Colonic mucosa (tissue), 4 donors: ENCODE measurements at regions not wholly inside any gene's neighbourhood (a gene's known extent, or its start where the extent isn't known, plus 50 kb on each side); places are given as distances from the start of the nearest gene placed in this dataset.

Experiments used
- DNase-seq: peaks from one replicate; pipeline ENCODE4 v3.0.0-alpha.2; 2020
- H3K27ac ChIP-seq: fragments of 200-600 bp; one replicate; pipeline ENCODE4 v1.8.0; 2021
- H3K27me3 ChIP-seq: fragments of 200-600 bp; one replicate; pipeline ENCODE4 v1.8.0; 2021
- H3K36me3 ChIP-seq: fragments of 200-600 bp; one replicate; pipeline ENCODE4 v1.8.0; 2021
- H3K4me1 ChIP-seq: fragments of 200-600 bp; one replicate; pipeline ENCODE4 v1.8.0; 2021; ENCODE audit warnings: mild to moderate bottlenecking
- H3K4me3 ChIP-seq: fragments of 200-600 bp; one replicate; pipeline ENCODE4 v1.8.0; 2021
- H3K9ac ChIP-seq, 2 donors: one replicate each; pipeline ENCODE4 v1.7.0; 2013; ENCODE audit warnings: control low read depth in 2 of 2, low read depth in 2 of 2, low read length in 2 of 2
- H3K9me3 ChIP-seq: fragments of 200-600 bp; one replicate; pipeline ENCODE4 v1.8.0; 2021
- CTCF ChIP-seq: fragments of 200-600 bp; IDR thresholded peaks from one replicate; pipeline ENCODE4 v1.8.0; 2022; ENCODE audit warnings: antibody characterized with exemption, mild to moderate bottlenecking
- intact Hi-C: fragments of 100-400 bp; cut with DNase I; formaldehyde crosslinking; loops from one replicate; pipeline ENCODE4 v1.14.1; 2022
- donor health status: healthy.
- donor health status: DM: no; HTN: no; CAD: no.
- donor health status: DM: no; HTN: no; CAD: no.

DNA sequence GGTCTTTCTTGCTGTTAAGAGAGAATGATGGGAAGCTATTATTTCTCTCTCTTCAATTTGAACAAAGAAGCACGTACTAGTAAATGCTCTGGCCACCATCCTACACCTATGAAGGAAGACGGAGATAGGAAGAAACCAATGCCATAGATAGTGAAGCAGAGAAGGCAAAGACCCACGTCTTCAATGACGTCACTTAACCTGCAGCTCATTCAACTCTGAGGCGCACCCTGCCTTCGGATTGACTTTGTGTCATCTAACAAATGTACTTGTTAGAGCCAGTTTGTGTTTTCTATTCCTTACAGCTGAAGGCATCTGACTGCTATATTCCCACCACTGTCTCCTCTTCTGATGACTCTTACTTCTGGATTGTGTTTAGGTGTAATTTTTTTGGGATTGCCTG lies 332.5 kb upstream of the DDI1 start:
- intact Hi-C loops: no loop called here
- Histone ChIP-seq H3K9ac (no peak overlapping the region), H3K27ac (no peak overlapping the region)

GRCh38 chr11:103705642-103706041 lies 330.8 kb upstream of the DDI1 start:
- no peak for DNase-seq

More for the DNA sequence above, 332.5 kb upstream of the DDI1 start:
- Histone ChIP-seq H3K9me3 (no peaks in the 10 kb centered on the region), H3K4me3 (no peak overlapping the region), H3K27me3 (no peaks in the 10 kb centered on the region), H3K4me1 (no peaks in the 10 kb centered on the region), H3K36me3 (no peaks in the 10 kb centered on the region)
- DNase-seq: no peak
- no peak for TF ChIP-seq CTCF

GRCh38 chr11:103709371-103709770 lies 327.1 kb upstream of the DDI1 start:
- DNase-seq: no peak
- H3K9me3 ChIP-seq: no peaks in the 10 kb centered on the region
- no peaks in the 10 kb centered on the region for H3K27me3 ChIP-seq
- H3K9ac ChIP-seq: no peak overlapping the region
- H3K4me1 ChIP-seq: no peaks in the 10 kb centered on the region
- TF ChIP-seq CTCF: no peak
- no peak overlapping the region for H3K27ac ChIP-seq
- no peaks in the 10 kb centered on the region for H3K36me3 ChIP-seq
- no peak overlapping the region for H3K4me3 ChIP-seq
- intact Hi-C loops: no loop called here

More at GRCh38 chr11:103705642-103706041, 330.8 kb upstream of the DDI1 start:
- H3K36me3 ChIP-seq: no peaks in the 10 kb centered on the region
- H3K9ac ChIP-seq: no peak overlapping the region
- no peak overlapping the region for H3K4me3 ChIP-seq
- no peaks in the 10 kb centered on the region for H3K27me3 ChIP-seq
- H3K9me3 ChIP-seq: no peaks in the 10 kb centered on the region
- intact Hi-C loops: no loop called here
- no peaks in the 10 kb centered on the region for H3K4me1 ChIP-seq
- no peak overlapping the region for H3K27ac ChIP-seq
- TF ChIP-seq CTCF: no peak

DNA sequence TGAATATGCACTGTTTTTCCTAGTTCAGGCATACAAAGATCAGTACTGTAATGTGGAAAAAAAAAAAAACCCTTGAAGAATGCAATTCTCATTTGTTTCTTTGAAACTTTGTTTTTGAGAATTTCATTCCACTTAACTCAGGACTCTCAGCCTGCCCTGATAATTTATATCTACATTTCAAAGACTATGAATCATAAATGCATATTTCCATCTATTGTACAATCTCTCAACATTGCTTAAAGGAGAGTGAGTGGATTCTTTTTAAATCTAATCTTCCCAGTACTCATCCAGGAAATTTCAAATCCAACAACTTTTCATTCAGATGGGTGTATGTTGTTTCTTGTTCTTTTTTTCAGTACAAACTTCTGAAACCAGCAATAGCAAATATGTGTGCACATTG lies 322.2 kb upstream of the DDI1 start:
- DNase-seq: no peak
- H3K27ac ChIP-seq: no peak overlapping the region
- H3K4me3 ChIP-seq: no peak overlapping the region
- H3K9me3 ChIP-seq: no peaks in the 10 kb centered on the region
- no peaks in the 10 kb centered on the region for H3K4me1 ChIP-seq
- H3K36me3 ChIP-seq: no peaks in the 10 kb centered on the region
- no peaks in the 10 kb centered on the region for H3K27me3 ChIP-seq
- intact Hi-C loops: no loop called here
- no peak overlapping the region for H3K9ac ChIP-seq
- TF ChIP-seq CTCF: no peak

DNA sequence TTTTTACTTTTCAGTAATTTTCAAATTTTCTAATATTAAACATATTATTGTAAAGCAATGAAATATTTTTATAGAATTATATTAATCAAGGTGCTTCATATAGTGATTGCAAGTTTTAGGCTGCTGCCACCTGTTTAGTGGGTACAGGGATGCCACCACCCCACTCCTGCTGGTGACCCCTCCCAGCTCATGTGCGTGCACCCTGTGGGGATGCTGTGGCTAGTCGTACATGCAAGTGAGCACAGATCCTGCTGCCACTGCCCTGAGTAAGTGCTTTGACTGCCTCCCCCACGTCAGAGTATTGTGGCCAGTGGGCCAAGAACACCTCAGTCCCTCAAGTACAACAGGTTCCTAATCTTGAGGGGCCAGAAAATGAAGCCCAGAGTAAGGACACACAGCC lies 320.1 kb upstream of the DDI1 start:
- H3K9me3 ChIP-seq: no peaks in the 10 kb centered on the region
- TF ChIP-seq CTCF: no peak
- no peak overlapping the region for H3K27ac ChIP-seq
- DNase-seq: no peak
- H3K36me3 ChIP-seq: no peaks in the 10 kb centered on the region
- H3K9ac ChIP-seq: no peak overlapping the region
- H3K4me1 ChIP-seq: no peaks in the 10 kb centered on the region
- H3K27me3 ChIP-seq: no peaks in the 10 kb centered on the region
- no peak overlapping the region for H3K4me3 ChIP-seq
- intact Hi-C loops: no loop called here

DNA sequence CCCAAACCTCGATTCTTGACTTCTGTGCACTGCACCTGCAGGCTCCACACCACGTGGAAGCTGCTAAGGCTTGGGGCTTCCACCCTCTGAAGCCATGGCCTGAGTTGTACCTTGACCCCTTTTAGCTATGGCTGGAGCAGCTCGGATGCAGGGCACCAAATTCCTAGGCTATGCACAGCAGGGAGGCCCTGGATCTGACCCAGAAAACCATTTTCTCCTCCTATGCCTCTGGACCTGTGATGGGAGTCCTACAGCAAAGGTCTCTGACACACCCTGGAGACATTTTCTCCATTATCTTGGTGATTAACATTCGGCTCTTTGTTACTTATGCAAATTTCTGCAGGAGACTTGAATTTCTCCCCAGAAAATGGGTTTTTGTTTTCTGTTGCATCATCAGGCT lies 309.2 kb upstream of the DDI1 start:
- intact Hi-C loops: no loop called here
- Histone ChIP-seq H3K9ac (no peak overlapping the region), H3K9me3 (no peaks in the 10 kb centered on the region), H3K4me3 (no peak overlapping the region), H3K36me3 (no peaks in the 10 kb centered on the region), H3K27me3 (no peaks in the 10 kb centered on the region), H3K27ac (no peak overlapping the region), H3K4me1 (no peaks in the 10 kb centered on the region)
- TF ChIP-seq CTCF: no peak
- no peak for DNase-seq
